ENCODE measurements at regions not wholly inside any gene's neighbourhood (a gene's known extent, or its start where the extent isn't known, plus 50 kb on each side); places are given as distances from the start of the nearest gene placed in this dataset.

GRCh38 chr17:55582897-55583296, 71.6 kb upstream of the SMIM36 start:
- TF ChIP-seq POLR2A (IDR thresholded peaks at IDR 0.05) (no peak), POLR2AphosphoS5 (IDR thresholded peaks at IDR 0.05) (no peak)

All from spleen (tissue), 3 donors.